WTC11 (cell line): ENCODE measurements at regions not wholly inside any gene's neighbourhood (a gene's known extent, or its start where the extent isn't known, plus 50 kb on each side); places are given as distances from the start of the nearest gene placed in this dataset.

Experiments
- ATAC-seq: fragments of 200-7000 bp; cut with Tn5 transposase; 2 replicates; pipeline ENCODE4 v1.10.0; 2021; ENCODE audit warnings: mild to moderate bottlenecking, moderate library complexity
- CTCF ChIA-PET: fragments of 300-600 bp; sonication (Branson Sonifier 250); formaldehyde crosslinking; loops from one replicate; lab custom pipeline; 2021; ENCODE audit warnings: antibody characterized with exemption; lab: Charles Lee
- POLR2A ChIA-PET: fragments of 350-600 bp; sonication (Branson Sonifier 250); formaldehyde crosslinking; loops from one replicate; lab custom pipeline; 2021; ENCODE audit warnings: antibody characterized with exemption; lab: Charles Lee
- DNase-seq: peaks from one replicate; pipeline ENCODE4 v3.0.0; 2021; ENCODE audit warnings: low spot score
- H3K27ac Mint-ChIP-seq: 2 replicates; pipeline ENCODE4 v1.8.0; 2021; ENCODE audit warnings: mixed read lengths
- H3K27me3 Mint-ChIP-seq: 2 replicates; pipeline ENCODE4 v1.8.0; 2021; ENCODE audit warnings: low read depth, mild to moderate bottlenecking, moderate library complexity, mixed read lengths
- H3K36me3 Mint-ChIP-seq: 2 replicates; pipeline ENCODE4 v1.8.0; 2021; ENCODE audit warnings: mixed read lengths
- H3K4me1 Mint-ChIP-seq: 2 replicates; pipeline ENCODE4 v1.8.0; 2022; ENCODE audit warnings: mixed read lengths
- H3K4me3 Mint-ChIP-seq: 2 replicates; pipeline ENCODE4 v1.8.0; 2021; ENCODE audit warnings: mild to moderate bottlenecking, moderate library complexity, mixed read lengths
- H3K9me3 Mint-ChIP-seq: 2 replicates; pipeline ENCODE4 v1.8.0; 2021; ENCODE audit warnings: mixed read lengths
- ATF1 ChIP-seq: sonication (generic); formaldehyde crosslinking; IDR thresholded peaks from 2 replicates; pipeline ENCODE4 v1.8.1; 2023; ENCODE audit warnings: mild to moderate bottlenecking, moderate library complexity, missing genetic modification reagents
- CREM ChIP-seq: sonication (generic); formaldehyde crosslinking; IDR thresholded peaks from 2 replicates; pipeline ENCODE4 v1.8.1; 2022; ENCODE audit warnings: mild to moderate bottlenecking, missing genetic modification reagents, moderate library complexity
- ELF4 ChIP-seq: sonication (generic); formaldehyde crosslinking; IDR thresholded peaks from 2 replicates; pipeline ENCODE4 v1.8.1; 2022; ENCODE audit warnings: low read depth, mild to moderate bottlenecking, moderate library complexity, missing genetic modification reagents
- EMX1 ChIP-seq: fragments of 250-450 bp; sonication (Bioruptor Pico); IDR thresholded peaks from 2 replicates; pipeline ENCODE4 v1.8.0; 2021; ENCODE audit warnings: mild to moderate bottlenecking
- ETV6 ChIP-seq: sonication (generic); formaldehyde crosslinking; IDR thresholded peaks from 2 replicates; pipeline ENCODE4 v1.8.1; 2022; ENCODE audit warnings: mild to moderate bottlenecking, missing genetic modification reagents
- FOXJ3 ChIP-seq: sonication (generic); formaldehyde crosslinking; IDR thresholded peaks from 2 replicates; pipeline ENCODE4 v1.9.0; 2021; ENCODE audit warnings: missing genetic modification reagents, mild to moderate bottlenecking, borderline replicate concordance
- FOXP1 ChIP-seq: sonication (generic); formaldehyde crosslinking; IDR thresholded peaks from 2 replicates; pipeline ENCODE4 v1.8.0; 2022; ENCODE audit warnings: missing genetic modification reagents, mild to moderate bottlenecking, moderate library complexity, borderline replicate concordance
- GABPB1 ChIP-seq: sonication (generic); formaldehyde crosslinking; IDR thresholded peaks from 2 replicates; pipeline ENCODE4 v1.8.1; 2023; ENCODE audit warnings: mild to moderate bottlenecking, missing genetic modification reagents
- JUN ChIP-seq: sonication (generic); formaldehyde crosslinking; IDR thresholded peaks from 2 replicates; pipeline ENCODE4 v1.8.0; 2023; ENCODE audit warnings: mild to moderate bottlenecking, missing genetic modification reagents
- NFE2L1 ChIP-seq: sonication (generic); formaldehyde crosslinking; IDR thresholded peaks from 2 replicates; pipeline ENCODE4 v1.8.1; 2023; ENCODE audit warnings: missing genetic modification reagents
- RORB ChIP-seq: fragments of 250-450 bp; sonication (Bioruptor Pico); IDR thresholded peaks from 2 replicates; pipeline ENCODE4 v1.9.0; 2021; ENCODE audit warnings: mild to moderate bottlenecking
- SOX15 ChIP-seq: fragments of 250-450 bp; sonication (Bioruptor Pico); IDR thresholded peaks from 2 replicates; pipeline ENCODE4 v1.9.0; 2021; ENCODE audit warnings: mild to moderate bottlenecking
- ZNF232 ChIP-seq: sonication (generic); formaldehyde crosslinking; IDR thresholded peaks from 2 replicates; pipeline ENCODE4 v1.8.0; 2022; ENCODE audit warnings: mild to moderate bottlenecking, missing genetic modification reagents
- ZNF317 ChIP-seq: sonication (generic); formaldehyde crosslinking; IDR thresholded peaks from 2 replicates; pipeline ENCODE4 v1.8.1; 2023; ENCODE audit warnings: low read depth, mild to moderate bottlenecking, moderate library complexity, missing genetic modification reagents, borderline replicate concordance
- ZNF396 ChIP-seq: fragments of 250-450 bp; sonication (Bioruptor Pico); IDR thresholded peaks from 2 replicates; pipeline ENCODE4 v1.8.0; 2021; ENCODE audit warnings: mild to moderate bottlenecking, moderate library complexity, borderline replicate concordance
- TF ChIP-seq, protein P1 (sequence below): sonication (generic); formaldehyde crosslinking; IDR thresholded peaks from 2 replicates; pipeline ENCODE4 v1.8.1; 2023; ENCODE audit warnings: mild to moderate bottlenecking, missing genetic modification reagents, borderline replicate concordance
- TF ChIP-seq, protein P2 (sequence below): sonication (generic); formaldehyde crosslinking; IDR thresholded peaks from 2 replicates; pipeline ENCODE4 v1.8.1; 2022; ENCODE audit warnings: mild to moderate bottlenecking, missing genetic modification reagents, moderate library complexity, borderline replicate concordance
- TF ChIP-seq, protein P3 (sequence below): fragments of 200-600 bp; IDR thresholded peaks from 2 replicates; pipeline ENCODE4 v1.8.0; 2022; ENCODE audit warnings: antibody characterized with exemption
- TF ChIP-seq, protein P4 (sequence below): sonication (generic); formaldehyde crosslinking; IDR thresholded peaks from 2 replicates; pipeline ENCODE4 v1.8.0; 2022; ENCODE audit warnings: mild to moderate bottlenecking, missing genetic modification reagents

DNA sequence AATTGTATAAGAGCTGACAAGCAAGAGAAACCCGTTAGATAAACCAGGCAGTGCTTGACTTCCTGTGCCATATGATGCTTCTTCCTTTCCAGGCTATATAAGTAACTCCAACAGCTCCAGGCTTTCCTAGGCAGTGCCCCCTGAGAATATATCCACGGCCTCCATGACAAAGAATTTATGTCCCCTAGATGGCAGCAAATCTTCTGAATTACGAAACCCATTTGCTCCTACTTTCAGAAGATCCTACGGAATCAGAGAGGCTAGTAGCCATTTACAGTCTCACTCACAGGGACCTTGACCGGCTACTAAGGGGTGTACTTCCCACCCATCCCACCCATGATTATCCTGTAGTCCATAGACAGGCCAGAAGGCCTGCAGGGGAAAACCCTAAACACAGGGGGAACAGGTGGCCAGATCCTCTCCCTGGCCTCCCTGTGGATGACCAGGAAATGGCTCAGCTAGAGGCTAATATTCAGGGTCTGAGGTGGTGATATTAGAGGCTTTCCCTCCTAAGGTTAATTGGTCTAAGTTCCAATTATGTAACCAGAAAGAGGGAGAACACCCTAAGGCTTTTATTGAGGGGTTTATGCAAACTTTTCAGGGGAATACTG, 77.2 kb upstream of the DCD start (continued):
- TF ChIP-seq, protein P1, sequence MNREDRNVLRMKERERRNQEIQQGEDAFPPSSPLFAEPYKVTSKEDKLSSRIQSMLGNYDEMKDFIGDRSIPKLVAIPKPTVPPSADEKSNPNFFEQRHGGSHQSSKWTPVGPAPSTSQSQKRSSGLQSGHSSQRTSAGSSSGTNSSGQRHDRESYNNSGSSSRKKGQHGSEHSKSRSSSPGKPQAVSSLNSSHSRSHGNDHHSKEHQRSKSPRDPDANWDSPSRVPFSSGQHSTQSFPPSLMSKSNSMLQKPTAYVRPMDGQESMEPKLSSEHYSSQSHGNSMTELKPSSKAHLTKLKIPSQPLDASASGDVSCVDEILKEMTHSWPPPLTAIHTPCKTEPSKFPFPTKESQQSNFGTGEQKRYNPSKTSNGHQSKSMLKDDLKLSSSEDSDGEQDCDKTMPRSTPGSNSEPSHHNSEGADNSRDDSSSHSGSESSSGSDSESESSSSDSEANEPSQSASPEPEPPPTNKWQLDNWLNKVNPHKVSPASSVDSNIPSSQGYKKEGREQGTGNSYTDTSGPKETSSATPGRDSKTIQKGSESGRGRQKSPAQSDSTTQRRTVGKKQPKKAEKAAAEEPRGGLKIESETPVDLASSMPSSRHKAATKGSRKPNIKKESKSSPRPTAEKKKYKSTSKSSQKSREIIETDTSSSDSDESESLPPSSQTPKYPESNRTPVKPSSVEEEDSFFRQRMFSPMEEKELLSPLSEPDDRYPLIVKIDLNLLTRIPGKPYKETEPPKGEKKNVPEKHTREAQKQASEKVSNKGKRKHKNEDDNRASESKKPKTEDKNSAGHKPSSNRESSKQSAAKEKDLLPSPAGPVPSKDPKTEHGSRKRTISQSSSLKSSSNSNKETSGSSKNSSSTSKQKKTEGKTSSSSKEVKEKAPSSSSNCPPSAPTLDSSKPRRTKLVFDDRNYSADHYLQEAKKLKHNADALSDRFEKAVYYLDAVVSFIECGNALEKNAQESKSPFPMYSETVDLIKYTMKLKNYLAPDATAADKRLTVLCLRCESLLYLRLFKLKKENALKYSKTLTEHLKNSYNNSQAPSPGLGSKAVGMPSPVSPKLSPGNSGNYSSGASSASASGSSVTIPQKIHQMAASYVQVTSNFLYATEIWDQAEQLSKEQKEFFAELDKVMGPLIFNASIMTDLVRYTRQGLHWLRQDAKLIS (CRISPR knock-in tag) = no peak
- TF ChIP-seq FOXJ3 = no peak
- no peak for TF ChIP-seq FOXP1 (CRISPR knock-in tag)
- no peak for TF ChIP-seq ELF4 (CRISPR knock-in tag)

DNA sequence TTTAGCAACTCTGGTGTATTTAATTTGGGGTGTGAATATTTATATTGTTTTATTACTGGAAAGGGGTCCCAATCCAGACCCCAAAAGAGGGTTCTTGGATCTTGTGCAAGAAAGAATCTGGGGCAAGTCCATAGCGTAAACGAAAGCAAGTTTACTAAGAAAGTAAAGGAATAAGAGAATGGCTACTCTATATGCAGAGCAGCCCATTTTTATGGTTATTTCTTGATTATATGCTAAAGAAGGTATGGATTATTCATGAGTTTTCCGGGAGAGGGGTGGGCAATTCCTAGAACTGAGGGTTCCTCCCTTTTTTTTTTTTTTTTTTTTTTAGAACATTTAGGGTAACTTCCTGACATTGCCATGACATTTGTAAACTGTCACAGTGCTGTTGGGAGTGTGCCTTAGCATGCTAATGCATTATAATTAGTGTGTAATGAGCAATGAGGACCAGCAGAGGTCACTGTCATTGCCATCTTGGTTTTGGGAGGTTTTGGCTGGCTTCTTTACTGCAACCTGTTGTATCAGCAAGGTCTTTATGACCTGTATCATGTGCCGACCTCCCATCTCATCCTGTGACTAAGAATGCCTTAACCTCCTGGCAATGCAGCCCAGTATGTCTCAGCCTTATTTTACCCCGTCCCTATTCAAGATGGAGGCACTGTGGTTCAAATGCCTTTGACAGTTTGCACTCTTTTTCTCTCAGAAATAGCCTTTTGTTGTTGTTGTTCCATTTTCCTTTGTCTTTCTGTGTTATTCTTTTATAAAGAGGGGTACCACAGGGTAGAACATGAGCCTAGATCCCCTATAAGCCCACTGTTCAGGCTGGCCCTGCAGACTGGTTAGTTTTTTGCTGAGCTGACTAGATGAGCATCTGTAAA, 75.5 kb upstream of the DCD start:
- H3K4me1 Mint-ChIP-seq = peaks cover 41% of the 10 kb centered on the region
- no peaks in the 10 kb centered on the region for H3K27me3 Mint-ChIP-seq
- CTCF ChIA-PET = interaction anchor here (0.7 to 2.5 kb wide), 8 partner anchors 8 to 269 kb away, joined by 3 to 20 read pairs (median 6); no protein-coding TSS in a partner anchor
- ATAC-seq = peak; percentile 51
- TF ChIP-seq, protein P1 (CRISPR knock-in tag) = no peak
- TF ChIP-seq, protein P2, sequence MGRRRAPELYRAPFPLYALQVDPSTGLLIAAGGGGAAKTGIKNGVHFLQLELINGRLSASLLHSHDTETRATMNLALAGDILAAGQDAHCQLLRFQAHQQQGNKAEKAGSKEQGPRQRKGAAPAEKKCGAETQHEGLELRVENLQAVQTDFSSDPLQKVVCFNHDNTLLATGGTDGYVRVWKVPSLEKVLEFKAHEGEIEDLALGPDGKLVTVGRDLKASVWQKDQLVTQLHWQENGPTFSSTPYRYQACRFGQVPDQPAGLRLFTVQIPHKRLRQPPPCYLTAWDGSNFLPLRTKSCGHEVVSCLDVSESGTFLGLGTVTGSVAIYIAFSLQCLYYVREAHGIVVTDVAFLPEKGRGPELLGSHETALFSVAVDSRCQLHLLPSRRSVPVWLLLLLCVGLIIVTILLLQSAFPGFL (CRISPR knock-in tag) = no peak
- TF ChIP-seq, protein P3, sequence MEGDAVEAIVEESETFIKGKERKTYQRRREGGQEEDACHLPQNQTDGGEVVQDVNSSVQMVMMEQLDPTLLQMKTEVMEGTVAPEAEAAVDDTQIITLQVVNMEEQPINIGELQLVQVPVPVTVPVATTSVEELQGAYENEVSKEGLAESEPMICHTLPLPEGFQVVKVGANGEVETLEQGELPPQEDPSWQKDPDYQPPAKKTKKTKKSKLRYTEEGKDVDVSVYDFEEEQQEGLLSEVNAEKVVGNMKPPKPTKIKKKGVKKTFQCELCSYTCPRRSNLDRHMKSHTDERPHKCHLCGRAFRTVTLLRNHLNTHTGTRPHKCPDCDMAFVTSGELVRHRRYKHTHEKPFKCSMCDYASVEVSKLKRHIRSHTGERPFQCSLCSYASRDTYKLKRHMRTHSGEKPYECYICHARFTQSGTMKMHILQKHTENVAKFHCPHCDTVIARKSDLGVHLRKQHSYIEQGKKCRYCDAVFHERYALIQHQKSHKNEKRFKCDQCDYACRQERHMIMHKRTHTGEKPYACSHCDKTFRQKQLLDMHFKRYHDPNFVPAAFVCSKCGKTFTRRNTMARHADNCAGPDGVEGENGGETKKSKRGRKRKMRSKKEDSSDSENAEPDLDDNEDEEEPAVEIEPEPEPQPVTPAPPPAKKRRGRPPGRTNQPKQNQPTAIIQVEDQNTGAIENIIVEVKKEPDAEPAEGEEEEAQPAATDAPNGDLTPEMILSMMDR = peak; percentile 53
- peaks cover 13% of the 10 kb centered on the region for H3K36me3 Mint-ChIP-seq
- no peak overlapping the region for H3K4me3 Mint-ChIP-seq
- no peak overlapping the region for H3K27ac Mint-ChIP-seq
- DNase-seq = no peak
- POLR2A ChIA-PET = no interaction called here
- peaks cover 22% of the 10 kb centered on the region for H3K9me3 Mint-ChIP-seq

DNA sequence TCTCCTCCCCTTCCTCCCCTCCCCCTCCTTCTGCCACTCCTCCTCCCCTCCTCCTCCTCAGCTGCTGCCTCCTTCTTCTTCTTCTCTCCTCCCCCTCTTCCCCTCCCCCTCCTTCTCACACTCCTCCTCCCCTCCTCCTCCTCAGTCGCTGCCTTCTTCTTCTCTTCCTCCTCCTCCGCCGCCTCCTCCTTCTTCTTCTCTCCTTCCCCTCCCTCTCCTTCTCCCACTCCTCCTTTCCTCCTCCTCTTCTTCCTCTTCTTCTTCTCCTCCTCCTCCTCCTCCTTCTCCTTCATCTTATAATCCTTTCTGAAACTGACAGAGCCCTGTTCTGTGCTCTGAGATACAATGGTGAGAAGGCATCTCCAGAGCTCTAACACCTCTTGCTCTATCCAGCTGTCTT, 73.1 kb upstream of the DCD start:
- H3K36me3 Mint-ChIP-seq = peaks cover 5% of the 10 kb centered on the region
- TF ChIP-seq CREM (no peak), JUN (no peak), EMX1 (CRISPR knock-in tag) (no peak), ZNF232 (CRISPR knock-in tag) (no peak), ATF1 (CRISPR knock-in tag) (no peak), FOXJ3 (no peak), ZNF317 (CRISPR knock-in tag) (no peak), GABPB1 (CRISPR knock-in tag) (no peak), NFE2L1 (CRISPR knock-in tag) (no peak), ZNF396 (no peak), RORB (no peak), ETV6 (no peak), SOX15 (CRISPR knock-in tag) (no peak)
- TF ChIP-seq, protein P4, sequence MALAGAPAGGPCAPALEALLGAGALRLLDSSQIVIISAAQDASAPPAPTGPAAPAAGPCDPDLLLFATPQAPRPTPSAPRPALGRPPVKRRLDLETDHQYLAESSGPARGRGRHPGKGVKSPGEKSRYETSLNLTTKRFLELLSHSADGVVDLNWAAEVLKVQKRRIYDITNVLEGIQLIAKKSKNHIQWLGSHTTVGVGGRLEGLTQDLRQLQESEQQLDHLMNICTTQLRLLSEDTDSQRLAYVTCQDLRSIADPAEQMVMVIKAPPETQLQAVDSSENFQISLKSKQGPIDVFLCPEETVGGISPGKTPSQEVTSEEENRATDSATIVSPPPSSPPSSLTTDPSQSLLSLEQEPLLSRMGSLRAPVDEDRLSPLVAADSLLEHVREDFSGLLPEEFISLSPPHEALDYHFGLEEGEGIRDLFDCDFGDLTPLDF (CRISPR knock-in tag) = no peak
- no peak for DNase-seq
- H3K4me3 Mint-ChIP-seq = 0 out of 2 replicates have a peak overlapping the region, but pooled peaks have one; percentile 13
- H3K27me3 Mint-ChIP-seq = no peaks in the 10 kb centered on the region
- H3K9me3 Mint-ChIP-seq = peaks cover 5% of the 10 kb centered on the region
- no peak for ATAC-seq
- ChIA-PET POLR2A (no interaction called here), CTCF (interaction anchor here (0.7 to 2.0 kb wide), 5 partner anchors 19 to 347 kb away, joined by 4 to 7 read pairs (median 5); no protein-coding TSS in a partner anchor)
- H3K4me1 Mint-ChIP-seq = peaks cover 36% of the 10 kb centered on the region
- no peak overlapping the region for H3K27ac Mint-ChIP-seq
